Activated naive CD8-positive, alpha-beta T cell treated with anti-CD3 and anti-CD28 coated beads, Interleukin-2, amount 50 U/mL, for 24 hours (primary cell): ENCODE measurements at regions not wholly inside any gene's neighbourhood (a gene's known extent, or its start where the extent isn't known, plus 50 kb on each side); places are given as distances from the start of the nearest gene placed in this dataset.
"Not testable (repeated sequence)": the region's sequence is repeated elsewhere in the genome, so short reads cannot be mapped to it uniquely, and the experiment has no call there.

Experiments
- ATAC-seq: fragments of 150-1000 bp; cut with Tn5 transposase; one replicate; pipeline ENCODE4 v1.10.0; 2021
- DNase-seq: peaks from one replicate; pipeline ENCODE4 v3.0.0; 2021
- H3K27ac Mint-ChIP-seq: one replicate; pipeline ENCODE4 v1.8.0; 2021; ENCODE audit warnings: mild to moderate bottlenecking, mixed read lengths
- H3K27me3 Mint-ChIP-seq: one replicate; pipeline ENCODE4 v1.8.0; 2021; ENCODE audit warnings: mixed read lengths
- H3K36me3 Mint-ChIP-seq: one replicate; pipeline ENCODE4 v1.8.0; 2021; ENCODE audit warnings: low read depth, mixed read lengths
- H3K4me1 Mint-ChIP-seq: one replicate; pipeline ENCODE4 v1.8.0; 2021; ENCODE audit warnings: mixed read lengths
- H3K4me3 Mint-ChIP-seq: one replicate; pipeline ENCODE4 v1.8.0; 2021; ENCODE audit warnings: mild to moderate bottlenecking, moderate library complexity, mixed read lengths
- H3K9me3 Mint-ChIP-seq: one replicate; pipeline ENCODE4 v1.8.0; 2021; ENCODE audit warnings: mixed read lengths

DNA sequence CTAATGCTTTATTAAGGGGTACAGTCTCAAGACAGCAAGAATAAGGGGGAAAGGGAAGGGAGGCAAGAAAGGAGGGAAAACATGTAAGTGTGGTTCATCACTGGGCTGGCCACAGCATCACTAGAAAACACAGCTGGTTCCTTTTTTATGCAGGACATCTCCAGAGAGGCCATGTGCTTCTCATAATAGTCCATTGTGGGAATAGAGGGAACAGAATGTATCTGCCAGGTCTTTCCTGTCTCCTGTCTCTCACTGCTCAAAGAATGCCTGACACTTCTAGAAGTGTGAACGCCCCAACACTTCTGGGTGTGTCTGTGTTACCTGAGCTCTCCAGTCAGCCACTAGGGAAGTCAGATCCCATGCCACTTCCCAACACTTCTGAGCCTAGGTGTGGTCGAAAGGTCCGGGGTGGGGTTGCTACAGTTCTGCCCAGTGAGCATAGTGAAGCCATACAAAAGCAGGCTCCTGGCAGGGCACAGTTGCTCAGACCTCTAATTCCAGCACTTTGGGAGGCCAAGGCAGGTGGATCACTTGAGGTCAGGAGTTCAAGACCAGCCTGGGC, 255.6 kb upstream of the SLC30A5 start:
- Mint-ChIP-seq H3K27me3 (no peaks in the 10 kb centered on the region), H3K36me3 (no peaks in the 10 kb centered on the region), H3K4me1 (no peaks in the 10 kb centered on the region), H3K27ac (no peak overlapping the region), H3K4me3 (no peak overlapping the region), H3K9me3 (no peaks in the 10 kb centered on the region)
- ATAC-seq: no peak
- DNase-seq: no peak

DNA sequence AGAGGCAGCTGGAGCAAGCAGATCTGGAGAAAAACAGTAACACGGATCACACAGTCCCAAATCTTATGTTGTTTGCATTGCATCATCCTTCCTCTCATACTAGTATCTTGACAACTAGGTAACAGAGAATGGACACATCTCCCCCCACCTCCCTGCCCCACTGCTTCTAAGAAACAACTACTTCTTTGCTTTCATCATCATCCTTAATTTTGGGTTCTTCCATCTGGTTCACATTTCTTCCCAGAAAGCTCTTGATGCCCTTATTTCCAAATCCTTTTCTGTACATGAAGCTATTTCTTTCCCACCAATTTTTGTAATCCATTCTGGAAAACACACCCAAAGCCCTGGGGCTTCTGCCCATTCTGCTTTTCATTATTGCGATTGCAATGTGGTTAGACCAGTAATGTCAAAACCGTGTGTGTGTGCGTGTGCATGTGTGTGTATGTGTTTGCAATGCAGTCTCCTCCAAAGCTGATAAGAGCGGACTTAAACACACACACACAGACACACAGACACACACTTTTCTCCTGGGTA, 254.7 kb upstream of the SLC30A5 start:
- DNase-seq (no peak), ATAC-seq (no peak)
- Mint-ChIP-seq H3K36me3 (no peaks in the 10 kb centered on the region), H3K4me3 (no peak overlapping the region), H3K4me1 (no peaks in the 10 kb centered on the region), H3K27ac (no peak overlapping the region), H3K27me3 (no peaks in the 10 kb centered on the region), H3K9me3 (no peaks in the 10 kb centered on the region)

DNA sequence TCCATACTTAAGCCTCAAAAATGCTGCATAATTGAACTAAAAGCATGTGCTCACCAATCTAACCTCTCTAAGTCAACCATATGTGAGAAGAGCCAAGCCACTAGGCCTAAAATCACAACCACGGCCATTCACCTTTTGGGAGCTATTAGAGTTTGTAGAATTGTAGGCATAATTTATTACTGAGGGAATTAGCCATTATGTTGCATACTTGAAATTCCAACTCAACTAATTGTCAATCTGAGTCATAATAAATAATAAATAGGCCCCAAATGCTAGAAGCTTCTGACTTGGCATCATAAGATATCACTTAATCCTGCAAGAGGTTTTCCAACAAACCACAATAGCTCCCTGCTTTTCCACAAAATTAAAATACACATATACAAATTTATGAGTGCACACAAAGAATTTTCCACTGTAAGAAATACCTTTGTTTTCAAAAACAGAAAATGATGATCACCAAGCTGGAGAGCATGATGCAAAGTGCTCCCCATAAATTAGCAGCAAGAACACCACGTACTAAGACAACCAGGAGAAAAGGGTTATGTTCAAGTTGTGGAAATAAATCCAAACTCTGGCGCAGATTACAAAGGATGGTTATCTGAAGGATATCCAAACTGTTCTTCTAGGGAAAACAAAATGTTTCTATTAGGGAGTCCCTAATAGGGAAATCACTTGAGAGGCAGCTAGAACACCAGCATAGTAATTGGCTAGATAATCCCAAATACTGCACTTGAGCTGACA, 250.0 kb upstream of the SLC30A5 start:
- no peaks in the 10 kb centered on the region for H3K27me3 Mint-ChIP-seq
- no peak overlapping the region for H3K4me3 Mint-ChIP-seq
- H3K36me3 Mint-ChIP-seq: no peaks in the 10 kb centered on the region
- no peaks in the 10 kb centered on the region for H3K4me1 Mint-ChIP-seq
- ATAC-seq: no peak
- H3K27ac Mint-ChIP-seq: no peak overlapping the region
- DNase-seq: no peak
- no peaks in the 10 kb centered on the region for H3K9me3 Mint-ChIP-seq

DNA sequence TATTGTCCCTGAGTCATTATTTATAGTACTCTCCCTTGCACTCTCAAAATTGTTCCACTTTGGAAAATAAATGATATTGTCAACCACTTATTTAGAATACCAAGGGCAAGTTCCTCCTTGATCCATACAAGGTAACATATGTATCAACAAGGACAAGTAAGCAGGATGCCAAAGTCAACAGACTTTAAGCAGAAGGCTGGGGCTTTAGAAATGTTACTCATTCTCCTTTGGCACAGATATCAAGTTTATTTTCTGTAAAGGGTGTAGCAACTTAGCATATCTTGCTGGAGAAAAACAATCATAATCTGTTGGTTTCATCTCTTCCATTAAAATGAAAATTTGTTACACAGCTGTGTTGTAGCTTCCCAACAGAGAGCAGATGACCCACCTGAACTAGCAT, 248.7 kb upstream of the SLC30A5 start:
- no peak overlapping the region for H3K27ac Mint-ChIP-seq
- H3K9me3 Mint-ChIP-seq: no peaks in the 10 kb centered on the region
- no peaks in the 10 kb centered on the region for H3K4me1 Mint-ChIP-seq
- no peak for DNase-seq
- no peak for ATAC-seq
- no peaks in the 10 kb centered on the region for H3K36me3 Mint-ChIP-seq
- H3K27me3 Mint-ChIP-seq: no peaks in the 10 kb centered on the region
- no peak overlapping the region for H3K4me3 Mint-ChIP-seq

DNA sequence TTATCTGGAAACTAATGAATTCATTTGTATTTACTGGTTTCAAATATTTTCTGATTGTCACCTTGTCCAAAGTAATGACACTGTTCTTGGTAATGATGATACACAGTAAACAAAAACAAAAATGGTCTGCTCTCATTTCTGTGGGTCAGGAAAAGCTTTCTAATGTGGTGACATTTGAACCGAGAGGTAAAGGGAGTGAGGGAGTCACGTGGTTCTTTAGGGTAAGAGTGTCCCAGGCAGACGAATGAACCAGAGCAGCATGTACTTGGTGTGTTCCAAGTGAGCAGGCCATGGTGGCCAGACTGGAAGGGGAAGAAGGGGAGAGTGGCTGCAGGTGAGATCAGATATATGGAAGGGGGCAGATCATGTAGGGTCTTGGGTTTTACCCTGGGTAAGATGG, 247.0 kb upstream of the SLC30A5 start:
- DNase-seq: no peak
- Mint-ChIP-seq H3K4me1 (no peaks in the 10 kb centered on the region), H3K27ac (no peak overlapping the region), H3K4me3 (no peak overlapping the region), H3K27me3 (no peaks in the 10 kb centered on the region), H3K36me3 (no peaks in the 10 kb centered on the region), H3K9me3 (peaks cover 4% of the 10 kb centered on the region)
- ATAC-seq: no peak

DNA sequence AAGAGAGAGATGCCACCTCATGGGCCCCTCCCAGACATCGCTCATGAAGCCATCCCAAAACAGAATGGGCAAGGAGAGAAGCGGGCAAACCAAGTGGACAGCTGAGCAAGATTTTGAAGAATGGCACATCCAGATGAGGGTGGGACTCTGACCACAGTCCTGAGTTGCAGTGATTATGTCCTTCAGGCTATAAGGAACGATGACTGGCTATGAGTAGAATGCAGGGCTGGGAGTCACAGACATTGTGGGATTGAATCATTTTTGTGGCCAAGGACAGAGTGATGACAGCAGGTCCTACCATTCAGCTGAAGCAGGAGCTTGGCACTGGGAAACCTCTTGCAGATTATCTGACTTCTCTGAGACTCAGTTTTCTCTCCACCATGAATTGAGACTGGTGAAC, 245.7 kb upstream of the SLC30A5 start:
- Mint-ChIP-seq H3K4me1 (no peaks in the 10 kb centered on the region), H3K4me3 (no peak overlapping the region), H3K27me3 (no peaks in the 10 kb centered on the region), H3K27ac (no peak overlapping the region), H3K36me3 (no peaks in the 10 kb centered on the region), H3K9me3 (peaks cover 9% of the 10 kb centered on the region)
- no peak for DNase-seq
- ATAC-seq: no peak

DNA sequence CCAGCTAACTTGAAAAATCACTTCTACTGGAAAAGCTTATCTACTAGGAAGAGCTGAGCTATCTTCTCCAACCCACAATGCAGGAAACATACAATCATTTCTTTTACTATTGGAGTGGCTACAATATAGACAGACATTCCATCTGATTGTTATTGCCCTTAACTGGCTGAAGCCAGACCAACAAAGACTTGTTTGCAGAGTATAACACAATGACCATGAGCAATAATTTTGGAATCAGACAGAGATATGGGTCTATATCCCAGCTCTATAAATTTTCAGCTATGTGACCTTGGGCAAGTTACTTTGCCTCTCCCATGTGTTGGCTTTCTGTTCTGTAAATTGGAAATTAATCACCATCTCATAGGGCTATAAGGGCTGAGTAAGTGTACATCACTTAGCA, 244.7 kb upstream of the SLC30A5 start:
- H3K27ac Mint-ChIP-seq: no peak overlapping the region
- H3K9me3 Mint-ChIP-seq: peaks cover 9% of the 10 kb centered on the region
- H3K27me3 Mint-ChIP-seq: no peaks in the 10 kb centered on the region
- H3K36me3 Mint-ChIP-seq: no peaks in the 10 kb centered on the region
- ATAC-seq (no peak), DNase-seq (no peak)
- no peak overlapping the region for H3K4me3 Mint-ChIP-seq
- no peaks in the 10 kb centered on the region for H3K4me1 Mint-ChIP-seq

DNA sequence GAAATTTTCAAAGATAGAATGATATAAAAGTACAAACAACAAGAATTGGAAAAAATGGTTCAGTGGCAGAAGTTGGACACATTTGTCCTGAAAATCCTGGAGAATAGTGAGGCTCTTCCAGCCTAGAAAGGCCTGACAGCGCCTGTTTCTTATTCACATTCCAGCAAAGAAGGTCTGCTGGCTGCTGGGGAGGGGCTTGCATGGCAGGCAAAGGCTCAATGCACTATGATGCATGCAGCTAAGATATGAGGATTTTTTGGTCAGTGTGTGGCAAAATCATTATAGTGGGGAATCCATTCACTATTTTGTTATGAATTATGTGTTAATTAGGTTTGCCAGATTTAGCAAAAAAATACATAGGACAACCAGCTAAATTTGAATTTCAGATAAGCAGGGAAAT, 243.9 kb upstream of the SLC30A5 start:
- H3K9me3 Mint-ChIP-seq: peaks cover 9% of the 10 kb centered on the region
- ATAC-seq (no peak), DNase-seq (no peak)

DNA sequence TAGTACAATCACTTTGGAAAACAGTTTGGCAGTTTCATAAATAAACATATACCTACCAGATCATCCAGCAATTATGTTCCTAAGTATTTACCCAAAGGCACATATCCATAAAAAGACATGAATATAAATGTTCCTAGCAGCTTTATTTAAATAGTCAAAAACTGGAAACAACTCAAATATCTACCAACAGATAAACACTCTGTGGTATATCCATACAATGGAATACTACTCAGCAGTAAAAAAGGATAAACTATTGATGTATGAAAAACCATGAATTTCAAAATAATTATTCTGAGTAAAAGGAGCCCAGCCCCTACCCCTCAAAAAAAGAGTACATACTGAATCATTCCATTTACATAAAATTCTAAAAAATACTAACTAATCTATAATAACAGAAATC, 232.7 kb upstream of the SLC30A5 start:
- no peak overlapping the region for H3K27ac Mint-ChIP-seq
- peaks cover 22% of the 10 kb centered on the region for H3K9me3 Mint-ChIP-seq
- H3K4me3 Mint-ChIP-seq: no peak overlapping the region
- DNase-seq: no peak
- no peak for ATAC-seq
- peaks cover 6% of the 10 kb centered on the region for H3K27me3 Mint-ChIP-seq
- no peaks in the 10 kb centered on the region for H3K36me3 Mint-ChIP-seq
- H3K4me1 Mint-ChIP-seq: no peaks in the 10 kb centered on the region

More for the DNA sequence above, 243.9 kb upstream of the SLC30A5 start:
- no peaks in the 10 kb centered on the region for H3K27me3 Mint-ChIP-seq
- no peak overlapping the region for H3K4me3 Mint-ChIP-seq
- H3K27ac Mint-ChIP-seq: no peak overlapping the region
- no peaks in the 10 kb centered on the region for H3K4me1 Mint-ChIP-seq
- H3K36me3 Mint-ChIP-seq: no peaks in the 10 kb centered on the region

DNA sequence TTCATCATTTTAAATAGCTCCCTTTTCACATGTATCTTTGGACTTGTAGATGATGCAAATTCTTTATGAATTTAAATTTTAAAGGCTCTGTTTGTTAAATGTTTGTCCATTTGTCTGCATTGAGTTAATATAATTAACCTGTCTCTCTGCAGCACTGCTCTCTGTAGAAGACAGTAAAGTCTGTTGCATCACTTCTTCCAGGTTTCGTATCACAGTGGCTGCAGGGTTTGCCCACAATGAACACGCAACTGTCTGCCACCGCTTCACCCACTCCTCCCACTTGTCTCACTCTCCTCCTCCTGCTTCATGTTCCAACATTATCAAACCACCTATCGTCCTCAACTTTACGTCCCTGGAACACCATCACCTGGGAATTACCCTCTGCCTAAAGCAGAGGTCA, 231.3 kb upstream of the SLC30A5 start:
- Mint-ChIP-seq H3K4me3 (no peak overlapping the region), H3K27ac (no peak overlapping the region), H3K4me1 (no peaks in the 10 kb centered on the region), H3K36me3 (no peaks in the 10 kb centered on the region), H3K9me3 (peaks cover 17% of the 10 kb centered on the region), H3K27me3 (peaks cover 6% of the 10 kb centered on the region)
- ATAC-seq: no peak
- DNase-seq: no peak

DNA sequence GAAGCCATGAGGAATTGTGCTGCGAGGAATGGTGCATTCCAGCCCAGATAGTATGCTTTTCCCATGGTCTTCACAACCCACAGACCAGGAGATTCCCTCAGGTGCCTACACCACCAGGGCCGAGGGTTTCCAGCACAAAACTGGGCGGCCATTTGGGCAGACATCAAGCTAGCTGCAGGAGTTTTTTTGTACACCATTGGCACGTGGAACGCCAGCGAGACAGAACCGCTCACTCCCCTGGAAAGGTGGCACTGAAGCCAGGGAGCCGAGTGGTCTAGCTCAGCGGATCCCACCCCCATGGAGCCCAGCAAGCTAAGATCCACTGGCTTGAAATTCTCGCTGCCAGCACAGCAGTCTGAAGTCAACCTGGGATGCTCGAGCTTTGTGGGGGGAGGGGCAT, 228.6 kb upstream of the SLC30A5 start:
- not testable (repeated sequence) for H3K4me1 Mint-ChIP-seq, DNase-seq, H3K27ac Mint-ChIP-seq, ATAC-seq, H3K27me3 Mint-ChIP-seq, H3K4me3 Mint-ChIP-seq, H3K36me3 Mint-ChIP-seq
- H3K9me3 Mint-ChIP-seq: peaks cover 17% of the 10 kb centered on the region

DNA sequence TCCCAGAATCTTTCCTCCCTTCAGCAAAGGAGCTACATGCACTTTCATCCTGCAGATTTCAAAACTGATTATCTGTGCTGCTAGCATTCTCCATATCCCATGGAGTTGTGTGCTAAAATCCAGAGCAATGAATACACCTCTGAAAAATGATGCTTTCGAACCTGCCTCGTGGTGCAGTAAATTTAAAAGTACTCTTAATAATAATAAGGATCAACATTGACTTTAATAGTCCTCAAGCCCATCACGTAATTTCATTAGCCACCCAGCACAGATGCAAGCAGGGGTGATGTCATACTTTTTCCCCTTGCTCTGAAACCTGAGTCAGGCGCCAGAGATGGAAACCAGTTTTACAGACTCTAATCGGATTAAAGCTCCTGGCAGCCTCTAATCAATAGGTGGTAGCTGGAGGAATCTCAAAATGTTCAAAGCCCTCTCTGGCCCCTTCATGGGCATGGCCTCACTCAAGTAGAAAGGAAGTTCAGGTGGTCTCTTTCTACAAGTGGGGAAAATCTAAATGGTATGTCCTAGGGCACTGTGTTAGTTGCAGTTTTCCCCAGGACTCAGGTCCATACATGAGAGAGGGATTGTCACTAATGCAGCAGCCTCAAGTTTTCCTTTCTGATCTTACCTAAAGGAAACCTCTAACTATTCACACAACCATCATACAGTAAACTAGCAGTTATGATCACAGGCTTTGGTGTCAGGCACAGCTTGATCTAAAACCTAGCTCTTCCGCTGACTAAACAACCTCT, 221.6 kb upstream of the SLC30A5 start:
- ATAC-seq (no peak), DNase-seq (no peak)
- Mint-ChIP-seq H3K27me3 (no peaks in the 10 kb centered on the region), H3K4me3 (no peak overlapping the region), H3K4me1 (peaks cover 13% of the 10 kb centered on the region), H3K9me3 (no peaks in the 10 kb centered on the region), H3K27ac (no peak overlapping the region), H3K36me3 (no peaks in the 10 kb centered on the region)

DNA sequence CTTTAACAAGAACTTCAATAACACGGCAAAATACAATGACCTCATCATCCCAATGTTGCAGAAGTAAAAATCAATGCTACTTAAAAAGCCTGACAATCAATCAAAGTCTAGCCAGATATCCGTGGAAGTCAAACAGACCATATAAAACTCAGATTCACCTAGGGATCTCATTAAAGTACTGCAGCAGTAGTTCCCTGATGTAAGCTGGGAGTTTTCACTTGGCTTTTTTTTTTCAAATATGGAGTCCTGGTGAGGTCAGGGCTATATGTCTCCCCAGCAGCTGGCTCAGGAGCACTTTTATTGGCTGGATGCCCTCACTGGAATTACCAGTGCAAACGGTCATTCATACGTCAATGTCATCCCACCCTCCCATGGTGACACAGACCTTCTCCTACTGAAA, 220.6 kb upstream of the SLC30A5 start:
- no peaks in the 10 kb centered on the region for H3K9me3 Mint-ChIP-seq
- ATAC-seq (no peak), DNase-seq (no peak)
- no peaks in the 10 kb centered on the region for H3K36me3 Mint-ChIP-seq
- H3K27ac Mint-ChIP-seq: no peak overlapping the region
- peaks cover 13% of the 10 kb centered on the region for H3K4me1 Mint-ChIP-seq
- no peak overlapping the region for H3K4me3 Mint-ChIP-seq
- no peaks in the 10 kb centered on the region for H3K27me3 Mint-ChIP-seq

DNA sequence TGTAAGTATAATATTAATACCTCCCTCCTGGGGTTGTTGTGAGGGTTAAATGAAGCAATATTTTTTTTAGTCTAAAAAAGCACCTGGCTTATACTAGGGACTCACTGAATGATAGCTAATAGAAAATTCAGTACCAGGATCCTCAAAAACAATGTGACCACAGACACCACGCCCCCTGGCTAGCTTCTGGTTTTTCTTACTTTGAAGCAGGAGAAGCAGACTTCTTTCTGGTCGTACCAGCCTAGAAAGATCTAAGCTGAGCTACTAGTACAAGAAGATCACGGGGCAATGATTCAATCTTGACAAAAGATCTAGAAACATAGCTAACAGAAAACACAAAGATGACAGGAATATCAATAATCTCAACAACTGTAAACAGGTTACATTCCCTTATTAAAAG, 218.5 kb upstream of the SLC30A5 start:
- ATAC-seq: no peak
- no peaks in the 10 kb centered on the region for H3K27me3 Mint-ChIP-seq
- no peaks in the 10 kb centered on the region for H3K36me3 Mint-ChIP-seq
- DNase-seq: no peak
- no peak overlapping the region for H3K27ac Mint-ChIP-seq
- no peaks in the 10 kb centered on the region for H3K9me3 Mint-ChIP-seq
- H3K4me1 Mint-ChIP-seq: peaks cover 13% of the 10 kb centered on the region
- H3K4me3 Mint-ChIP-seq: no peak overlapping the region

DNA sequence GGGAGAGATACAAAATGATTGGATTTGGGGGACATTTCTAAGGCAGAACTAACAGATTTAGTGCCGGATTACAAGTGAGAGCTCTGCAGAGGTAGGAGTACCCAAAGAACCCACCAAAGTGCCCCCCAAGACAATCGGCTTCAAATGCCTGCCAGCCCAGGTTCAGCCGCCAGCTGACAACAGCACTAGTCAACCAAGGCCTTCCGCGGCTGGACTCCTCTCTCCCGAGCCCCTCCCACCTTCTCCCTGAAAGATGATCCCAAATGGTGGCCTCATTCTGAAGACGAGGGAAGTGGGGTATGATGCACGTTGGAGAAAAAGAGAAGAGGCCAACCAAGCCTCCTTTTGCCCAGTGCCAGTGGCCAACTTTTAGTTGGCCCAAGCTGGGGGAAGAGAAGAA, 210.4 kb upstream of the SLC30A5 start:
- H3K27me3 Mint-ChIP-seq: no peaks in the 10 kb centered on the region
- no peaks in the 10 kb centered on the region for H3K36me3 Mint-ChIP-seq
- no peak for ATAC-seq
- H3K4me3 Mint-ChIP-seq: no peak overlapping the region
- H3K9me3 Mint-ChIP-seq: peaks cover 4% of the 10 kb centered on the region
- DNase-seq: no peak
- peaks cover 31% of the 10 kb centered on the region for H3K4me1 Mint-ChIP-seq
- H3K27ac Mint-ChIP-seq: no peak overlapping the region
